Endodermal cell (in vitro differentiated cells): ENCODE measurements at regions not wholly inside any gene's neighbourhood (a gene's known extent, or its start where the extent isn't known, plus 50 kb on each side); places are given as distances from the start of the nearest gene placed in this dataset.

Experiments used
- DNase-seq: peaks from one replicate; pipeline ENCODE4 v3.0.0-alpha.2; 2017
- H3K27ac ChIP-seq: 2 replicates; pipeline ENCODE4 v1.5.1; 2013; ENCODE audit warnings: mild to moderate bottlenecking, low read depth, low read length, moderate library complexity
- H3K27me3 ChIP-seq: 2 replicates; pipeline ENCODE4 v1.6.1; 2013; ENCODE audit warnings: mild to moderate bottlenecking, low read length, moderate library complexity; ENCODE audit not compliant: insufficient read depth, control insufficient read depth, poor library complexity, severe bottlenecking
- H3K36me3 ChIP-seq: 2 replicates; pipeline ENCODE4 v1.7.0; 2013; ENCODE audit warnings: mild to moderate bottlenecking, low read length, moderate library complexity; ENCODE audit not compliant: control insufficient read depth, insufficient read depth
- H3K4me1 ChIP-seq: one replicate; pipeline ENCODE4 v1.7.0; 2013; ENCODE audit warnings: low read length; ENCODE audit not compliant: control insufficient read depth, insufficient read depth
- H3K4me3 ChIP-seq: 2 replicates; pipeline ENCODE4 v1.5.1; 2013; ENCODE audit warnings: mild to moderate bottlenecking, low read length, moderate library complexity
- H3K9ac ChIP-seq: 2 replicates; pipeline ENCODE4 v1.6.1; 2013; ENCODE audit warnings: mild to moderate bottlenecking, low read length, moderate library complexity; ENCODE audit not compliant: poor library complexity, severe bottlenecking; ENCODE audit errors: extremely low read depth
- H3K9me3 ChIP-seq: 2 replicates; pipeline ENCODE4 v1.6.1; 2013; ENCODE audit warnings: mild to moderate bottlenecking, low read length, moderate library complexity; ENCODE audit not compliant: control insufficient read depth
- H3K27ac Mint-ChIP-seq: 2 replicates; pipeline ENCODE4 v1.8.0; 2020; ENCODE audit warnings: mixed read lengths
- H3K27me3 Mint-ChIP-seq: 2 replicates; pipeline ENCODE4 v1.8.0; 2021; ENCODE audit warnings: mild to moderate bottlenecking, mixed read lengths; ENCODE audit not compliant: insufficient read depth
- H3K36me3 Mint-ChIP-seq: 2 replicates; pipeline ENCODE4 v1.8.0; 2020; ENCODE audit warnings: low read depth, mixed read lengths
- H3K4me1 Mint-ChIP-seq: 2 replicates; pipeline ENCODE4 v1.8.0; 2020; ENCODE audit warnings: mixed read lengths
- H3K4me3 Mint-ChIP-seq: 2 replicates; pipeline ENCODE4 v1.8.0; 2020; ENCODE audit warnings: mild to moderate bottlenecking, moderate library complexity, mixed read lengths
- H3K9me3 Mint-ChIP-seq: 2 replicates; pipeline ENCODE4 v1.8.0; 2020; ENCODE audit warnings: mild to moderate bottlenecking, mixed read lengths
- CTCF ChIP-seq: fragments of 200-600 bp; sonication (generic); conservative IDR thresholded peaks from 2 replicates; pipeline ENCODE4 v1.5.0; 2021; ENCODE audit warnings: antibody characterized with exemption, mild to moderate bottlenecking
- WGBS, 2 experiments: methylation state at CpG; one replicate each; pipeline versions ENCODE4 v1.1.5 to v1.1.7; 2013; ENCODE audit warnings: missing lambda C conversion rate in 2 of 2, mixed read lengths in 1 of 2; ENCODE audit not compliant: insufficient coverage in 1 of 2, insufficient read length in 1 of 2; 5-methylcytosine and 5-hydroxymethylcytosine counted together

- 99 to 100% methylated on average over 3 to 4 of the region's 4 CpGs for WGBS, 2 experiments
- H3K9ac ChIP-seq, result no peak overlapping the region
- no peaks in the 10 kb centered on the region for H3K9me3 ChIP-seq
- H3K36me3 ChIP-seq, result no peaks in the 10 kb centered on the region
- no peak overlapping the region for H3K27ac ChIP-seq
- H3K4me3 ChIP-seq, result no peak overlapping the region
- Mint-ChIP-seq H3K36me3 (no peaks in the 10 kb centered on the region), H3K27me3 (peaks cover 29% of the 10 kb centered on the region), H3K4me1 (peaks cover 10% of the 10 kb centered on the region), H3K9me3 (no peaks in the 10 kb centered on the region), H3K27ac (no peak overlapping the region), H3K4me3 (no peak overlapping the region)
- no peaks in the 10 kb centered on the region for H3K4me1 ChIP-seq
- peaks cover 39% of the 10 kb centered on the region for H3K27me3 ChIP-seq
- TF ChIP-seq CTCF, result no peak
- DNase-seq, result no peak
Measured at GRCh38 chr17:69715656-69716055, 301.2 kb downstream of the MAP2K6 start.

- H3K9me3 Mint-ChIP-seq, result no peaks in the 10 kb centered on the region
- Histone ChIP-seq H3K9me3 (no peaks in the 10 kb centered on the region), H3K4me1 (no peaks in the 10 kb centered on the region), H3K4me3 (no peak overlapping the region), H3K27ac (no peak overlapping the region), H3K9ac (no peak overlapping the region), H3K36me3 (no peaks in the 10 kb centered on the region), H3K27me3 (peaks cover 46% of the 10 kb centered on the region)
- peaks cover 10% of the 10 kb centered on the region for H3K4me1 Mint-ChIP-seq
- H3K27ac Mint-ChIP-seq, result no peak overlapping the region
- TF ChIP-seq CTCF, result no peak
- H3K4me3 Mint-ChIP-seq, result no peak overlapping the region
- WGBS, 2 experiments, result 92 to 95% methylated on average over 6 of the region's 6 CpGs
- peaks cover 36% of the 10 kb centered on the region for H3K27me3 Mint-ChIP-seq
- no peak for DNase-seq
- no peaks in the 10 kb centered on the region for H3K36me3 Mint-ChIP-seq
Measured at GRCh38 chr17:69716556-69716955, 302.1 kb downstream of the MAP2K6 start.

GRCh38 chr17:69717214-69717613, 302.7 kb downstream of the MAP2K6 start:
- Histone ChIP-seq H3K27ac (no peak overlapping the region), H3K27me3 (peaks cover 50% of the 10 kb centered on the region), H3K9me3 (no peaks in the 10 kb centered on the region), H3K9ac (no peak overlapping the region), H3K36me3 (no peaks in the 10 kb centered on the region), H3K4me3 (no peak overlapping the region), H3K4me1 (no peaks in the 10 kb centered on the region)
- peaks cover 40% of the 10 kb centered on the region for H3K27me3 Mint-ChIP-seq
- peaks cover 10% of the 10 kb centered on the region for H3K4me1 Mint-ChIP-seq
- no peaks in the 10 kb centered on the region for H3K36me3 Mint-ChIP-seq
- H3K9me3 Mint-ChIP-seq, result no peaks in the 10 kb centered on the region
- H3K27ac Mint-ChIP-seq, result no peak overlapping the region
- no peak for TF ChIP-seq CTCF
- H3K4me3 Mint-ChIP-seq, result no peak overlapping the region
- WGBS, 2 experiments, result 81% methylated on average over 2 of the region's 2 CpGs; no CpG with 5 or more reads in 1 of the 2 experiments
- no peak for DNase-seq
